HUES48 (cell line): ENCODE measurements at regions not wholly inside any gene's neighbourhood (a gene's known extent, or its start where the extent isn't known, plus 50 kb on each side); places are given as distances from the start of the nearest gene placed in this dataset.
"Not testable (repeated sequence)": the region's sequence is repeated elsewhere in the genome, so short reads cannot be mapped to it uniquely, and the experiment has no call there.

Experiments
- H3K27ac ChIP-seq: one replicate; pipeline ENCODE4 v1.7.0; 2013; ENCODE audit warnings: low read depth, low read length, inconsistent platforms
- H3K27me3 ChIP-seq: 2 replicates; pipeline ENCODE4 v1.6.1; 2013; ENCODE audit warnings: mild to moderate bottlenecking, low read length; ENCODE audit not compliant: control insufficient read depth, insufficient read depth
- H3K36me3 ChIP-seq: 2 replicates; pipeline ENCODE4 v1.6.1; 2013; ENCODE audit warnings: low read length; ENCODE audit not compliant: control insufficient read depth, insufficient read depth
- H3K4me1 ChIP-seq: 2 replicates; pipeline ENCODE4 v1.6.1; 2013; ENCODE audit warnings: mild to moderate bottlenecking, low read length; ENCODE audit not compliant: control insufficient read depth, insufficient read depth
- H3K4me3 ChIP-seq: 2 replicates; pipeline ENCODE4 v1.5.1; 2013; ENCODE audit warnings: mild to moderate bottlenecking, low read depth, low read length
- H3K9ac ChIP-seq: 2 replicates; pipeline ENCODE4 v1.6.1; 2013; ENCODE audit warnings: mild to moderate bottlenecking, low read depth, low read length, moderate library complexity
- H3K9me3 ChIP-seq: 2 replicates; pipeline ENCODE4 v1.6.1; 2013; ENCODE audit warnings: low read length; ENCODE audit not compliant: control insufficient read depth, insufficient read depth

- not testable (repeated sequence) for H3K27me3 ChIP-seq, H3K9ac ChIP-seq, H3K4me3 ChIP-seq, H3K36me3 ChIP-seq, H3K27ac ChIP-seq, H3K9me3 ChIP-seq
- H3K4me1 ChIP-seq: peaks cover 13% of the 10 kb centered on the region
These were observed 121.8 kb downstream of the TBX19 start for GRCh38 chr1:168402466-168402865.

- Histone ChIP-seq H3K9ac (no peak overlapping the region), H3K4me3 (no peak overlapping the region), H3K36me3 (no peaks in the 10 kb centered on the region), H3K4me1 (peaks cover 13% of the 10 kb centered on the region), H3K9me3 (no peaks in the 10 kb centered on the region), H3K27ac (no peak overlapping the region), H3K27me3 (no peaks in the 10 kb centered on the region)
These were observed 120.7 kb downstream of the TBX19 start for GRCh38 chr1:168401341-168401740.

DNA sequence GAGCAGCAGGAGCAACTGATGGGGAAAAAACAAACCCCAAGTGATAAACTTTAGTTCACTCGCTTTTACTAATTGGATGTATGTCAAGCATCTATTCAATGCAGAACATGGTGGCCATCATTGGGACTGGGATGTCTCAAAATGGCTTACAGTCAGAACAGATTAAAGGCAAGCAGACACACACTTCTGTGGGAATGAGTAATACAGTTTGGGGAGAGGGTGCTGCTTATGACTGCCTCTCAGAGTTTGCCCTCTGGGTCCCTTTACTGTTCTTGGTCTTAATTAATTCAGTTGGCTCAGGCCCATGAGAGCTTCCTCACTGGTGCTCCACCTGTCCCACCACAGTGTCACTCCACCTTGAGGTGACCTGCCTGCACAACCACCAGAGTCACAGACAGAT is 119.5 kb downstream of the TBX19 start:
- H3K9me3 ChIP-seq: no peaks in the 10 kb centered on the region
- no peaks in the 10 kb centered on the region for H3K36me3 ChIP-seq
- H3K27ac ChIP-seq: no peak overlapping the region
- peaks cover 13% of the 10 kb centered on the region for H3K4me1 ChIP-seq
- no peak overlapping the region for H3K9ac ChIP-seq
- no peak overlapping the region for H3K4me3 ChIP-seq
- no peaks in the 10 kb centered on the region for H3K27me3 ChIP-seq

DNA sequence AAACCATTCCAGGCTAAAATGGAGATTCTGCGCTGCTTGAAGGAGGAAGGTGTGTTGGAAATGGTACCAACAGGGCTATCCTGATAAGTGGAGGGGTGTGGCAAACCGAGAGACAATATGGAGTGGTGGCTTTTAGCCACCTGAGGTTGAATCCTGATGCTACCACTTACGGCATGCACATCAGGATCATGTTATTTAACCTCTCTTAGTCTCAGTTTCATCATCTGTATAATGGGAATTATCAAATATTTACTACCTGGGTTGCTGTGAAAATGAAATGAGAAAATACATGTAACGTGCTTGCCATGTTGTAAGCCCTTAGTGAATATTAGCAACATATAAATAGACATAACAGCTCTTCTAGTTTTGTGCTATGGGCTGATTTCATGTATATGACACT is 117.1 kb downstream of the TBX19 start:
- no peak overlapping the region for H3K27ac ChIP-seq
- no peaks in the 10 kb centered on the region for H3K36me3 ChIP-seq
- H3K4me1 ChIP-seq: peaks cover 13% of the 10 kb centered on the region
- H3K9me3 ChIP-seq: no peaks in the 10 kb centered on the region
- H3K4me3 ChIP-seq: no peak overlapping the region
- H3K27me3 ChIP-seq: no peaks in the 10 kb centered on the region
- H3K9ac ChIP-seq: no peak overlapping the region

- Histone ChIP-seq H3K27me3 (no peaks in the 10 kb centered on the region), H3K9me3 (no peaks in the 10 kb centered on the region), H3K4me1 (peaks cover 16% of the 10 kb centered on the region), H3K4me3 (no peak overlapping the region), H3K36me3 (no peaks in the 10 kb centered on the region), H3K27ac (no peak overlapping the region), H3K9ac (no peak overlapping the region)
These were observed 116.4 kb downstream of the TBX19 start for GRCh38 chr1:168396940-168397684.

DNA sequence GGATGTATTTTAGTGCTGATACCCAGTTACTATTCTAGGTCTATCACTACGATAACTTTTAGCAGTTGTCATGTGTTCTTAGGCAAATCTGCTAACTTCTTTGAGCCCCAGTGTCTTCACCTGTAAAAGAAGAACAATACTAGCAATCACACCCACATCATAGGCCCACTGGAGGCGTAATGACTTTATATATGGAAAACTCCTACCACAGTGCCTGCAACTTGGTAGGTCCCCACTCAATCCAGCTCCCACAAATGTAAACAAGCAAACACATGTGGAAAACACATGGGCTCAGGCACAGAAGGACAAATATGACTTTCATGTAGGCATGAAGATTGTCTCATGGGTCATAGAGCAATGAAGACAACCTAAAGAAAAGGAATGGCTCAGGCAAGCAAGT is 115.8 kb downstream of the TBX19 start:
- Histone ChIP-seq H3K36me3 (no peaks in the 10 kb centered on the region), H3K9ac (no peak overlapping the region), H3K27me3 (no peaks in the 10 kb centered on the region), H3K9me3 (no peaks in the 10 kb centered on the region), H3K4me3 (no peak overlapping the region), H3K27ac (no peak overlapping the region), H3K4me1 (peaks cover 16% of the 10 kb centered on the region)

DNA sequence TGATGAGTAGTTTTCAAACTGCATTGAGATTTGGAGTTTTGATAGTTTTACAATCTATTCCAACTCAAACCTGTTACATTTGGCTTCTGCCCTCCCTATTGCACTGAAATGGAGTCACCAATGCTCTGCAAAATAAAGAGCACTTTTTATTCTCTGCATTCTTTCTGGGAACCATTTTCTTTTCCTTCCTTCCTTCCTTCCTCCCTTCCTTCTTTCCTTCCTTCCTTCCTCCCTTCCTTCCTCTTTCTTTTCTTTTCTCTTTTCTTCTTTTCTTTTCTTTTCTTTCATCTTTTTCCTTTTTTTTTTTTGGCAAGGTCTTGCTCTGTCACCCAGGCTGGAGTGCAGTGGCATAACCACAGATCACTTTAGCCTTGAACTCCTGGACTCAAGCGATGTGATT is 114.2 kb downstream of the TBX19 start:
- H3K4me1 ChIP-seq: peaks cover 16% of the 10 kb centered on the region
- no peaks in the 10 kb centered on the region for H3K27me3 ChIP-seq
- no peak overlapping the region for H3K9ac ChIP-seq
- no peak overlapping the region for H3K4me3 ChIP-seq
- H3K27ac ChIP-seq: no peak overlapping the region
- no peaks in the 10 kb centered on the region for H3K9me3 ChIP-seq
- no peaks in the 10 kb centered on the region for H3K36me3 ChIP-seq

DNA sequence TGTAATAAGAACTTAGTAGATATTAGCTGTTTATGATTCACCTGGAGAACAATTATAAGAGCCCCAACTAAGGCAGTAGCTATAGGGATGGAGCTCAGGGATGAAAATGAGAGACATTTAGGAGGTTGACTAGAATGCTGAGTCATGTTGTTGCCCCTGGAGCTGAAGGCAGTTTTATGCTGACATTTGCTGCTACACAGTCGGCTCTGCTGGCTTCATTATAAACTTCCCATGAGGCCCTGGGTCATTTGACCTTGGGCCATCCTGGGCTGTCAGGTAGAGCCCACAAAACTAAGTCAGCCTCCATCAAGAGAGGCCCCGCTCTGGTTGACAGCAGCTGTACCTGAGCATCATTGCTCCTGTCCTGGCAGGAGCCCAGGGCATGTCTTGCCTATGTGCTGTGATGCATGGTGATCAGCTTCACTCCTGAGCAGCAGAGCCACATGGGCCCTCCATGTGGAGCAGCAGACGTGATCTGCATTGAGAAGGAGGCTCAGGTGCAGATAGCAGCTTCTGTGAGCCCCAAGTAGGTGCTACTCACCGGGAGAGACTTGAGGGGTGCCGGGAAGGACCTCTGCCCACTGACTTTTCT is 112.4 kb downstream of the TBX19 start:
- peaks cover 15% of the 10 kb centered on the region for H3K4me1 ChIP-seq
- H3K27ac ChIP-seq: no peak overlapping the region
- no peaks in the 10 kb centered on the region for H3K9me3 ChIP-seq
- no peaks in the 10 kb centered on the region for H3K27me3 ChIP-seq
- no peaks in the 10 kb centered on the region for H3K36me3 ChIP-seq
- no peak overlapping the region for H3K9ac ChIP-seq
- no peak overlapping the region for H3K4me3 ChIP-seq

- H3K9ac ChIP-seq: no peak overlapping the region
- no peaks in the 10 kb centered on the region for H3K36me3 ChIP-seq
- H3K9me3 ChIP-seq: no peaks in the 10 kb centered on the region
- H3K4me1 ChIP-seq: peaks cover 25% of the 10 kb centered on the region
- H3K4me3 ChIP-seq: no peak overlapping the region
- H3K27me3 ChIP-seq: no peaks in the 10 kb centered on the region
- H3K27ac ChIP-seq: no peak overlapping the region
These were observed 111.4 kb downstream of the TBX19 start for GRCh38 chr1:168391851-168392681.

DNA sequence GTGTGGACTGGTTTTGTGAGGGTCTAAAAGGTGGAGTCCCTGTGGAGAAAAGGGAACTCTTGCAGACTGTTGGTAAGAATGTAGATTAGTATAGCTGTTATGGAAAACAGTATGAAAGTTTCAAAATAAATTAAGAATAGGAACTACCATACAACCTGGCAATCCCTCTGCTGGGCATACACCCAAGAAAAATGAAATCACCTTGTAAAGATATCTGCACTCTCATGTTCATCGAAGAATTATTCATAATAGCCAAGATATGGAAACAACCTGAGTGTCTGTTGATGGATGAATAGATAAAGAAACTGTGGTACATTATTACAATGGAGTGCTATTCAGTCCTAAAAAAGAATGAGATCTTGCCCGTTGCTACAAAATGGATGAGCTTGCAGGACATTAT is 109.6 kb downstream of the TBX19 start:
- no peak overlapping the region for H3K27ac ChIP-seq
- H3K4me1 ChIP-seq: peaks cover 28% of the 10 kb centered on the region
- peaks cover 6% of the 10 kb centered on the region for H3K27me3 ChIP-seq
- no peak overlapping the region for H3K9ac ChIP-seq
- no peaks in the 10 kb centered on the region for H3K9me3 ChIP-seq
- H3K4me3 ChIP-seq: no peak overlapping the region
- no peaks in the 10 kb centered on the region for H3K36me3 ChIP-seq
